OCI-LY1 (cell line): ENCODE measurements at regions not wholly inside any gene's neighbourhood (a gene's known extent, or its start where the extent isn't known, plus 50 kb on each side); places are given as distances from the start of the nearest gene placed in this dataset.

Experiments used
- H2AFZ ChIP-seq: fragments of 200-600 bp; sonication (generic), shearing (Covaris generic); 2 replicates; pipeline ENCODE4 v1.6.0; 2014; ENCODE audit warnings: antibody characterized with exemption, mild to moderate bottlenecking, low read length
- H3F3A ChIP-seq: fragments of 200-600 bp; sonication (generic), shearing (Covaris generic); 2 replicates; pipeline ENCODE4 v1.6.0; 2014; ENCODE audit warnings: mild to moderate bottlenecking, antibody characterized with exemption, low read length, moderate library complexity; ENCODE audit not compliant: insufficient read depth
- H3K27ac ChIP-seq: fragments of 200-600 bp; sonication (generic); 2 replicates; pipeline ENCODE4 v1.5.1; 2014; ENCODE audit warnings: low read length, mixed run types, mild to moderate bottlenecking, low read depth; ENCODE audit not compliant: poor library complexity, severe bottlenecking
- H3K27me3 ChIP-seq: fragments of 200-600 bp; sonication (generic); 2 replicates; pipeline ENCODE4 v1.6.0; 2014; ENCODE audit warnings: antibody characterized with exemption, mild to moderate bottlenecking, low read length, moderate library complexity; ENCODE audit not compliant: insufficient read depth
- H3K36me3 ChIP-seq: fragments of 200-600 bp; sonication (generic); 2 replicates; pipeline ENCODE4 v1.6.1; 2014; ENCODE audit warnings: mild to moderate bottlenecking, antibody characterized with exemption, low read length, moderate library complexity, mixed read lengths; ENCODE audit not compliant: insufficient read depth
- H3K4me1 ChIP-seq: fragments of 200-600 bp; sonication (generic); 2 replicates; pipeline ENCODE4 v1.5.1; 2014; ENCODE audit warnings: mild to moderate bottlenecking, low read length, moderate library complexity; ENCODE audit not compliant: insufficient read depth, severe bottlenecking
- H3K4me2 ChIP-seq: fragments of 200-600 bp; sonication (generic), shearing (Covaris generic); 2 replicates; pipeline ENCODE4 v1.6.1; 2014; ENCODE audit warnings: low read length
- H3K4me3 ChIP-seq: fragments of 200-600 bp; sonication (generic); 2 replicates; pipeline ENCODE4 v1.5.1; 2014; ENCODE audit warnings: low read length, low read depth, mild to moderate bottlenecking, mixed read lengths; ENCODE audit not compliant: poor library complexity, severe bottlenecking
- H3K79me2 ChIP-seq: fragments of 200-600 bp; shearing (Covaris generic); 2 replicates; pipeline ENCODE4 v1.6.1; 2016; ENCODE audit warnings: mixed run types, low read length, mixed read lengths; ENCODE audit not compliant: insufficient read depth
- H3K9ac ChIP-seq: fragments of 200-600 bp; sonication (generic), shearing (Covaris generic); 2 replicates; pipeline ENCODE4 v1.6.1; 2014; ENCODE audit warnings: mild to moderate bottlenecking, low read length, mixed read lengths
- H3K9me2 ChIP-seq: fragments of 200-600 bp; sonication (generic), shearing (Covaris generic); 2 replicates; pipeline ENCODE4 v1.6.1; 2014; ENCODE audit warnings: low read depth, mild to moderate bottlenecking, low read length, mixed read lengths
- H3K9me3 ChIP-seq: fragments of 200-600 bp; shearing (Covaris generic); 2 replicates; pipeline ENCODE4 v1.6.1; 2014; ENCODE audit warnings: low read length, mixed read lengths
- H4K20me1 ChIP-seq: fragments of 200-600 bp; sonication (generic), shearing (Covaris generic); 2 replicates; pipeline ENCODE4 v1.6.0; 2016; ENCODE audit warnings: mild to moderate bottlenecking, low read length; ENCODE audit not compliant: insufficient read depth
- EZH2 ChIP-seq: fragments of 200-600 bp; sonication (generic), shearing (Covaris generic); IDR thresholded peaks from 2 replicates; pipeline ENCODE4 v1.8.0; 2017; ENCODE audit warnings: borderline replicate concordance, mixed run types, mild to moderate bottlenecking, antibody characterized with exemption, low read length, moderate library complexity, mixed read lengths
- TF ChIP-seq, protein P1 (sequence below): fragments of 200-600 bp; sonication (generic), shearing (Covaris generic); IDR thresholded peaks from 2 replicates; pipeline ENCODE4 v1.5.1; 2017; ENCODE audit warnings: mild to moderate bottlenecking, antibody characterized with exemption, low read length, moderate library complexity, mixed read lengths

- Histone ChIP-seq H3K4me3 (no peak overlapping the region), H3K4me1 (no peaks in the 10 kb centered on the region), H3F3A (no peaks in the 10 kb centered on the region), H3K79me2 (no peaks in the 10 kb centered on the region), H2AFZ (no peak overlapping the region), H3K36me3 (no peaks in the 10 kb centered on the region), H3K27ac (no peak overlapping the region), H4K20me1 (no peaks in the 10 kb centered on the region), H3K27me3 (no peaks in the 10 kb centered on the region), H3K9me3 (no peaks in the 10 kb centered on the region), H3K9ac (no peak overlapping the region), H3K9me2 (no peaks in the 10 kb centered on the region), H3K4me2 (no peak overlapping the region)
- no peak for TF ChIP-seq EZH2
- TF ChIP-seq, protein P1, sequence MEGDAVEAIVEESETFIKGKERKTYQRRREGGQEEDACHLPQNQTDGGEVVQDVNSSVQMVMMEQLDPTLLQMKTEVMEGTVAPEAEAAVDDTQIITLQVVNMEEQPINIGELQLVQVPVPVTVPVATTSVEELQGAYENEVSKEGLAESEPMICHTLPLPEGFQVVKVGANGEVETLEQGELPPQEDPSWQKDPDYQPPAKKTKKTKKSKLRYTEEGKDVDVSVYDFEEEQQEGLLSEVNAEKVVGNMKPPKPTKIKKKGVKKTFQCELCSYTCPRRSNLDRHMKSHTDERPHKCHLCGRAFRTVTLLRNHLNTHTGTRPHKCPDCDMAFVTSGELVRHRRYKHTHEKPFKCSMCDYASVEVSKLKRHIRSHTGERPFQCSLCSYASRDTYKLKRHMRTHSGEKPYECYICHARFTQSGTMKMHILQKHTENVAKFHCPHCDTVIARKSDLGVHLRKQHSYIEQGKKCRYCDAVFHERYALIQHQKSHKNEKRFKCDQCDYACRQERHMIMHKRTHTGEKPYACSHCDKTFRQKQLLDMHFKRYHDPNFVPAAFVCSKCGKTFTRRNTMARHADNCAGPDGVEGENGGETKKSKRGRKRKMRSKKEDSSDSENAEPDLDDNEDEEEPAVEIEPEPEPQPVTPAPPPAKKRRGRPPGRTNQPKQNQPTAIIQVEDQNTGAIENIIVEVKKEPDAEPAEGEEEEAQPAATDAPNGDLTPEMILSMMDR, result no peak
Measured at GRCh38 chr3:86147119-86147518, 843.8 kb downstream of the VGLL3 start.

GRCh38 chr3:86126552-86126951, 864.4 kb downstream of the VGLL3 start:
- H3K4me3 ChIP-seq, result no peak overlapping the region

More at GRCh38 chr3:86126552-86126951, 864.4 kb downstream of the VGLL3 start:
- no peak for TF ChIP-seq EZH2
- TF ChIP-seq, protein P1, result no peak
- Histone ChIP-seq H3F3A (no peaks in the 10 kb centered on the region), H3K27me3 (no peaks in the 10 kb centered on the region), H3K9me3 (no peaks in the 10 kb centered on the region), H3K79me2 (no peaks in the 10 kb centered on the region), H3K27ac (no peak overlapping the region), H3K4me1 (no peaks in the 10 kb centered on the region), H3K9ac (no peak overlapping the region), H4K20me1 (no peaks in the 10 kb centered on the region), H2AFZ (no peak overlapping the region), H3K36me3 (no peaks in the 10 kb centered on the region), H3K9me2 (no peaks in the 10 kb centered on the region), H3K4me2 (no peak overlapping the region)
